ENCODE measurements at regions not wholly inside any gene's neighbourhood (a gene's known extent, or its start where the extent isn't known, plus 50 kb on each side); places are given as distances from the start of the nearest gene placed in this dataset.
"Not testable (repeated sequence)": the region's sequence is repeated elsewhere in the genome, so short reads cannot be mapped to it uniquely, and the experiment has no call there.

DNA sequence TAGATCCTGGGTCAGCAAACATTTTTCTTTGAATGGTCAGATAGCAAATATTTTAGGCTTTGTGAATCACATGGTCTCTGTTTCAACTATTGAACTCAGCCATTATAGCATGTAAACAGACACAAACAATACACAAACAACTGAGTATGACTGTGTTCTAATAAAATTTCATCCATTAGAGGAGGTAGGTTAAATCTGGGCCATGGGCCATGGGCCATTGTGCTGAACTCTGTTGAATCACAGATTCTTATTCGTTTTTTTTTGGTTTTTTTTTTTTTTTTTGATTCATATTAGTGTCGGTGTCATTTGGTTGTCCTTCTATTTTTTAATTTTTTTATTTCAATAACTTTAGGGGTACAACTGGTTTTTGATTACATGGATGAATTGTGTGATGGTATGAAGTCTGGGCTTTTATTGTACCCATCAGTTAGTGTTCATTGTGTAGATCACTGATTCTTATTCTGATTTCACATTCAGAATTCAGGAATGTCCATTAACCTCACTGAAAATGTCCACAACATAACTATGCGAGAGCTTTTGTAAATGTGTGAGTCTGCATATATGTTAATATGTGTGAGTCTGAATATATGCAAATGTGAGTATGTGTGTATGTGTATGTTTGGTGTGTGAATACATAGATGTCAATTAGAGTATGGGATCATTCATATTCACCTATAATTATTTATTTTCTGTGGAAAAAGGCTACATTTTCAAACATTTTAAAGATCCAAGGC lies 443.7 kb upstream of the GRM3 start:
- no peak for DNase-seq

- DNase-seq, result no peak
Measured at GRCh38 chr7:86190351-86190750, 453.4 kb upstream of the GRM3 start.

GRCh38 chr7:86181474-86181873 lies 462.2 kb upstream of the GRM3 start:
- no peak for DNase-seq

- no peak for DNase-seq
Measured at GRCh38 chr7:86164827-86165226, 478.9 kb upstream of the GRM3 start.

DNA sequence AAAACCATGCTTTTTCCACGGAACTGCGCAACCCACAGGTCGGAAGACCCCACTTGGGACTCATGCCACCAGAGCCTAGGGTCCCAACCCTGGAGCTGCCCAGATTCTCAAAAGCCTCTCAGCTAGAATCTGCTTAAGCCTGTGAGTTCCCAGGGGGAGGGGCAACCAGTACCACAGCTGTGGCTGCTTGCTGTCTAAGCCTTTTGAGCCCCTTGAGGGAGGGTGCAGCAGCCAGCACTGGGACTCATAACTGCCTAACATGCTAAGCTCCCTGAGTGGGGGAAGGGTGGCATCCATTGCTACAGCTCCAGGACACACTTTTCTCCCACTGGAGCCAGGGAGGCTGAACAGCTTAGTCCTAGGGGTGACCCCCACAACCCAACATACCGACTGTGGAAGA lies 485.6 kb upstream of the GRM3 start:
- DNase-seq, result no peak

DNA sequence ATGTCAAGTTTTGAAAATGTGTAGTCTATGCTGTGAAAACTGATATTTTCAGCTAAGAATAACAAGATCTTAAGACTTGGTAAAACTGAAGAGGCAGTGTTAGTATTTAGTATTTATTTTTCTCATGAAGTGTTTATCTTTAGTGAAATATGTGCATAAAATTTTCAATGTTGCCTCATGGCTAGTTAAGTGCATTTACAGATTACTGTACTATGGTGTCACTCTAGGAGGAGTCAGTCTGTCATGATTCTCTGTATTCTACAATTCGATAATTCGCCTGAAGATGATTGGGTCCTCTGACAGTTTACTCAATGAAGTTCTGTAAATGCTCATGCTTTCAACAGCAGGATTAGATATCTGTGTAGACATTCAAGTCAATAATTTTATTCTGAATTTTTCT lies 488.1 kb upstream of the GRM3 start:
- no peak for DNase-seq

- no peak for DNase-seq
Measured at GRCh38 chr7:86152926-86153325, 490.8 kb upstream of the GRM3 start.

DNA sequence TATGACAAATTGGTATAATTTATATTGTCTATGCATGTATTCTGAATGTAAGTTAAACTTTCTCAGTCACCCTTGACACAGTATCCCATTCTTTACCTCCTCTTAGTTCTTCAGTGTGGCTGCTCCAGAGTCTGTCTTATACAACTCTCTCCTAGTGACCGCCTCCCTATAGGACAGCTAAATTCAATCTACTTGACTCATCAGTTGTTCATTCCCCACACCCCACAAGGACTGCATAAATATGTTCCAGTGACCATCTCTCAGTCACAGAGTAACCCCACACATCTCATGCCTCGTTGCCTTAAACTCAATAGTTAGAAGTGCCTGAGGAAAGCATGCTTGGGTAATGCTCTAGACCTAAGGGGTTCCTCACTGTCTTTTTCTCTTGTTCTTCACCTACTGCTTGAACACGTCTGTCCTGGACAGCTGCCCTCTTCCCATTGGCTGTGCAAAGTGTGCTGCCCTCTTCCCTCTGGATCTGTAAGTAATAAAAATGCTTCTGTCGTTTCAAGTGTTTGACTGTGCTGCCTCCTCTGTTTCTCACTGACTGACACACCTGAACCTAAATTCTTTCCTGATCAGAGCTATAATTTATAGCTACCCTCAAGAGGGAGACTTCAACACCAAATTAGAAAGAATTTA lies 494.6 kb upstream of the GRM3 start:
- DNase-seq, result no peak

GRCh38 chr7:86148501-86148900 lies 495.2 kb upstream of the GRM3 start:
- no peak for DNase-seq

DNA sequence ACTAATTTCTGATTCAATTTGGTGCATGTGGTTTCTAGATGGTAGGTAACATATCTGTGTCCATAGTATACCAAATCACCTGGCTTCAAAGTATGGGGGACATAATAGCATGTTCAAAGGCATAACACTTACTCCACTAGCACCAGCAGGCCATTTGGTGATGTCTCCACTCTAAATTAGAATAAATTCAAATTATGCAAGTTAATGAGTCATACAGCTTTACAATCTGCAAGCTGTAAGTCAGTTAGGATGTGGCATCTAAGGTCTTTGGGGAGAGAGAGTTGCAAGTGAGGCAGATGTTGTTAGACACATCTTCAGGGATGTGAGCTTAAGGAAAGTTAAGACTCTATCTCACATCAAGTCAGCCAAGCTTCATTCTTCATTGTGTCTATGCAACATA lies 506.4 kb upstream of the GRM3 start:
- DNase-seq, result no peak

DNA sequence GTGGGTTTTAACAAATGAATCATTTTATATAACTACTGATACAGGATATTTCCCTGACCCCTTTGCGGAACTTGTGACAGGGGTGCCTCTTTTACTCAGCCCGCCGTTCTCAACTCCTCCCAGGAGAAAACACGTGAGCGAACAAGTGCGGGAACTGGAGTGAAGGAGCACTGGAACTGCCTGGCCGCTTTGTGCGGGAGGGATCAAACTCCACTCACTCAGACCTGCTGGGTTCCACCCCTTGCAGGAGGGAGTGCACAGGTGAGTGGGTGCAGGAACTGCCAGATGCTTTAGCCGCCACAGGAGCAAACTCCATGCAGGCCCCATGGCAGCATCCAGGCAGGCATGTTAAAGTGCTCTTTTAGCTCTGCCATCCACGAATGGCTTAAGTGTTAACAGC lies 513.4 kb upstream of the GRM3 start:
- DNase-seq, result no peak

DNA sequence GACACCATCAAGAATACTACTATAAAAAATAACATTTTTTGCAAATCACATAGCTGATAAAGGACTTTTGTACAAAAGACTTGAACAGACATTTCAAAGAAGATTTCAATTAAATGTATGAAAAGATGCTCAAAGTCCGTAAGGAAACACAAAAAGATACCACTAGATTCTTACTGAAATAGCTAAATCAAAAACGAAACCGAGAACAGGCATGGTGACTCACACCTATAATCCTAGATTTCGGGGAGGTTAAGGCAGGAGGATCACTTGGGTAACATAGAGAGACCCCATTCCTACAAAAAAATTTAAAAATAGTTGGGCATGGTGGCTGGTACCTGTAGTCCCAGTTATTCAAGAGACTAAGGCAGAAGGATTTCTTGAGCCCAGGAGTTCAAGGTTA lies 520.2 kb upstream of the GRM3 start:
- no peak for DNase-seq

DNA sequence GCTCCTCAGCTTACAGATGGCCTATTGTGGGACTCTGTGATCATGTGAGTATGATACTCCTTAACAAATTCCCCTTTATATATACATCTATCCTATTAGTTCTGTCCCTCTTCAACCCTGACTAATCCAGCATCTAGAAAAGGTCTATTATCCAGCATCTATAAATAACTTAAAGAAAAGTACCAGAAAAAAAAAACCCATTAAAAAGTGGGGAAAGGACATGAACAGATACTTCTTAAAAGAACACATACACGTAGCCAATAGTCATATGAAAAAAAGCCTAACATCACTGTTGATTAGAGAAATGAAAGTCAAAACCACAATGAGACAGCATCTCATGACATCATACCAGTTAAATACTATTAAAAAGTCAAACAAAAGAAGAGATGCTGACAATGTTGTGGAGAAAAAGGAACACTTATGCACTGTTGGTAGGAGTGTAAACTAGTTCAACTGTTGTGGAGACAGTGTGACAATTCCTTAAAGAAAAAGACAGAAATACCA lies 549.5 kb upstream of the GRM3 start:
- DNase-seq, result no peak

DNA sequence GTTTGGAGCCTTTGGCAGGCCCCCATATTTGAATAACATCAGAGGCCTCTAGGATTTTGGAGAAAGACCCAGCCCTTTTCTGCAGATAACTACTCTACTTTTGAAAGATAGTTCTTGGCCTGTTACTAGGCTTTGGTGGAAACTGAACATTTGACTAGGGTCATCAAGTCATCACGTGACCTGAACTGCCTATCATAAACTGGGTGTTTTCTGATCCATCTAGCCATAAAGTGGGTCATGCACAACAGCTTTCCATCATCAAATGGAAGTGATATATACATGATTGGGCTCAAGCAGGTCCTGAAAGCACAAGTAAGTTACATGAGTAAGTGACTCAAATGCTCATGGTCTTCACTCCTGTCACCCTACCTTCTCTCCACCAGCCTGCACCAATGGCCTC lies 552.3 kb upstream of the GRM3 start:
- DNase-seq, result no peak

DNA sequence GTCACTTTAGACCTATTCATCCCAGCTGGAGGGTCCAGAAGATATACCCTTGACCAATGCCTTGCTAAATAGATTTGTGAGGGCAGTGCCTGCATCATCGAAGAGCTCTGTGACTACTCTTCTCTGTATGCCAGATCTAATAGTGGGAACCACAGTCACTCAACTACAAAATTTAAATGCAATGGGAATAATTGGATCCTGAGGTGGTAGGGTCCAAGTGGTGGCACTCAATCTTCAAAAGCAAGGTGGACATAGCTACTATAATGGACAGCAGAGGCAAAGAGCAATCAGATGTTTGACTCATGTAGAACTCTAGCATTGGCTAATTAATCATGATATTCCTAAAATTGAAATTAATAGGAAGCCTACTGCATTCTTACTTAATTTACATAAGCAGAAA lies 554.3 kb upstream of the GRM3 start:
- DNase-seq, result no peak

GRCh38 chr7:86064572-86064971 lies 579.1 kb upstream of the GRM3 start:
- not testable (repeated sequence) for DNase-seq

DNA sequence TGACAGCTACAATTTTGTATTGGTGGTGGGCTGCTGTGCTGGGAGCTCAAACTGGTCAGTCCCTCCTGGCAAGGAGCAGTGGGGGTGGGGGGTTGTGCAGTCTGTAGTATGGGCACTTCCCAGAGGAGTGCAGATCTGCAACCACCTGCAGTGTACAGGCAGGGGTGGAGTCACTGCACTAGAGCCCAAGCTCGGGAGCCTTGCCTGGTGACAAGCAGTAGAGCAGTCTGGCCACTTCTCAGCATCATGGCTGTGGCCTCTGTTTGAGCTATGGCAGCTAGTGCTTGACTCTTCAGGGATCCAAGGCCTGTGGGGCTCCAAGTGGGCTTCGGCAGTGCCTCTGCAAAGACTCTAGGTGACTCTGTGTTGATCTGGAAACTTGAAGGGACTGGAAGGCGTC lies 585.1 kb upstream of the GRM3 start:
- DNase-seq, result no peak

- DNase-seq, result no peak
Measured at GRCh38 chr7:86050918-86051317, 592.8 kb upstream of the GRM3 start.

DNA sequence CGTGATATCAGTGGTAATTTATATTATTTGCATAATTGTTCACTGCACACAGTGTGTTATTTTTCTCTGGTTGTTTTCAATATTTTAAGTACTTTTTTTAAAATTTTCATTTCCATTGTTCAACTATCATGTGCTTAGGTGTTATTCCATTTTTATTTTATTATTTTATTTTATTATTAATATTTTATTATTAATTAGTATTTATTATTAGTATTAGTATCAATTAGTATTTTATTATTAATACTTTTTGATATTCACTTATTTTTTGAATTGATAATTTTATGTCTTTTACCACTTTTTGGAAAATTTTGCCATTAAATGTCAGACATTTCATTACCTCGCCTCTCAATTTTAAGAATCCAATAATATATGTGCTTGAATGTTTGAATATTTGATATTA lies 593.8 kb upstream of the GRM3 start:
- no peak for DNase-seq

DNA sequence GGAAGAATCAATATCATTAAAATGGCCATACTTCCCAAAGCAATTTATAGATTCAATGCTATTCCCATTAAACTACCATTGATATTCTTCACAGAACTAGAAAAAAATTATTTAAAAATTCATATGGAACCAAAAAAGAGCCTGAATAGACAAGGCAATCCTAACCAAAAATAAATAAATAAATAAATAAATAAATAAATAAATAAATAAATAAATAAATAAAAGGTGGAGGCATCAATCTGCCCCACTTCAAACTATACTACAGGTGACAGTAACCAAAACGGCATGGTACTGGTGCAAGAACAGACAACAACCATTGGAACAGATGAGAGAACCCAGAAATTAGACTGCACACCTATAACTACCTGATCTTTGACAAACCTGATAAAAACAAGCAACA lies 598.5 kb upstream of the GRM3 start:
- DNase-seq, result not testable (repeated sequence)

- no peak for DNase-seq
Measured at GRCh38 chr7:86025807-86026206, 617.9 kb upstream of the GRM3 start.

- DNase-seq, result no peak
Measured at GRCh38 chr7:86013662-86014061, 630.0 kb upstream of the GRM3 start.

- DNase-seq, result no peak
Measured at GRCh38 chr7:86012971-86013370, 630.7 kb upstream of the GRM3 start.

DNA sequence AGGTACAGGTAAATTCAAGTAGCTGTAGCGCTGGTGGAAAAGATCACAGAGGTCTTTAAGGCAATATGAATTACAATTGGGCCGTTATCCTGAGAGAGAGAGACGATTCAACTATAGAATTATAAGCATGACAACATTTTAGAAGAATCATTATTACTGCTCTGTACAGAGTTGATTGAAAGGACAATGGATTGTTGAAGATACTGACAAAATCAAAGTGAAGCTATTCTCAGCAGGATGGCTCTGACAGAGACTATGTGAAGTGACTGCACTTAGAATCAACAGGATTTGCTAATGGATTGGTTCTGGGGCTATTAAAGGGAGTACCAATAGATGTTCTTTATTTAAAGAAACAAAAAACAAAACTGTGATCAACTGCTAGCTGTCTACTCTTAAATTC lies 634.8 kb upstream of the GRM3 start:
- DNase-seq, result no peak

- DNase-seq, result no peak
Measured at GRCh38 chr7:86006909-86007308, 636.8 kb upstream of the GRM3 start.
